ENCODE measurements at regions not wholly inside any gene's neighbourhood (a gene's known extent, or its start where the extent isn't known, plus 50 kb on each side); places are given as distances from the start of the nearest gene placed in this dataset.

GRCh38 chr18:6575908-6576307 lies 153.6 kb upstream of the ARHGAP28 start:
- no peaks in the 10 kb centered on the region for H3K27me3 ChIP-seq
- H3K4me1 ChIP-seq, result no peaks in the 10 kb centered on the region
- DNase-seq (ENCODE audit: low spot score), result no peak
- TF ChIP-seq CTCF (IDR thresholded peaks at IDR 0.05), result no peak
- H3K9me3 ChIP-seq, result no peaks in the 10 kb centered on the region
- no peaks in the 10 kb centered on the region for H3K36me3 ChIP-seq
- H3K4me3 ChIP-seq, result no peak overlapping the region
- H3K27ac ChIP-seq, result no peak overlapping the region

GRCh38 chr18:6576718-6577375 lies 152.7 kb upstream of the ARHGAP28 start:
- TF ChIP-seq CTCF (IDR thresholded peaks at IDR 0.05), result no peak
- no peaks in the 10 kb centered on the region for H3K27me3 ChIP-seq
- H3K4me3 ChIP-seq, result no peak overlapping the region
- no peak overlapping the region for H3K27ac ChIP-seq
- no peak for DNase-seq (ENCODE audit: low spot score)
- H3K9me3 ChIP-seq, result no peaks in the 10 kb centered on the region
- H3K4me1 ChIP-seq, result no peaks in the 10 kb centered on the region
- no peaks in the 10 kb centered on the region for H3K36me3 ChIP-seq

- H3K9me3 ChIP-seq, result peaks cover 0 to under 1% of the 10 kb centered on the region in 2 donors
- no peaks in the 10 kb centered on the region for H3K36me3 ChIP-seq
- no peak for TF ChIP-seq CTCF (IDR thresholded peaks at IDR 0.05)
- no peaks in the 10 kb centered on the region for H3K27me3 ChIP-seq
- DNase-seq (ENCODE audit: low spot score), result no peak
- H3K27ac ChIP-seq, result no peak overlapping the region
- H3K4me1 ChIP-seq, result no peaks in the 10 kb centered on the region
- H3K4me3 ChIP-seq, result no peak overlapping the region
Measured at GRCh38 chr18:6578686-6579085, 150.8 kb upstream of the ARHGAP28 start.

- TF ChIP-seq CTCF (IDR thresholded peaks at IDR 0.05), result no peak
- H3K4me3 ChIP-seq, result no peak overlapping the region
- no peaks in the 10 kb centered on the region for H3K27me3 ChIP-seq
- H3K9me3 ChIP-seq, result peaks cover 0 to 4% of the 10 kb centered on the region in 2 donors
- H3K4me1 ChIP-seq, result no peaks in the 10 kb centered on the region
- H3K36me3 ChIP-seq, result no peaks in the 10 kb centered on the region
- no peak overlapping the region for H3K27ac ChIP-seq
- DNase-seq (ENCODE audit: low spot score), result no peak
Measured at GRCh38 chr18:6579486-6579885, 150.0 kb upstream of the ARHGAP28 start.

- Histone ChIP-seq H3K27me3 (no peaks in the 10 kb centered on the region), H3K27ac (no peak overlapping the region), H3K4me3 (no peak overlapping the region), H3K9me3 (peaks cover 0 to 4% of the 10 kb centered on the region in 2 donors), H3K4me1 (no peaks in the 10 kb centered on the region), H3K36me3 (no peaks in the 10 kb centered on the region)
- TF ChIP-seq CTCF (IDR thresholded peaks at IDR 0.05), result no peak
- DNase-seq (ENCODE audit: low spot score), result no peak
Measured at GRCh38 chr18:6580401-6580800, 149.1 kb upstream of the ARHGAP28 start.

GRCh38 chr18:6589923-6590322 lies 139.6 kb upstream of the ARHGAP28 start:
- no peaks in the 10 kb centered on the region for H3K4me1 ChIP-seq
- TF ChIP-seq CTCF (IDR thresholded peaks at IDR 0.05), result no peak
- no peaks in the 10 kb centered on the region for H3K27me3 ChIP-seq
- no peak overlapping the region for H3K4me3 ChIP-seq
- H3K9me3 ChIP-seq, result no peaks in the 10 kb centered on the region
- no peak overlapping the region for H3K27ac ChIP-seq
- H3K36me3 ChIP-seq, result no peaks in the 10 kb centered on the region
- DNase-seq (ENCODE audit: low spot score), result no peak

All from right atrium auricular region (tissue), 2 donors.